ENCODE measurements at regions not wholly inside any gene's neighbourhood (a gene's known extent, or its start where the extent isn't known, plus 50 kb on each side); places are given as distances from the start of the nearest gene placed in this dataset.

DNA sequence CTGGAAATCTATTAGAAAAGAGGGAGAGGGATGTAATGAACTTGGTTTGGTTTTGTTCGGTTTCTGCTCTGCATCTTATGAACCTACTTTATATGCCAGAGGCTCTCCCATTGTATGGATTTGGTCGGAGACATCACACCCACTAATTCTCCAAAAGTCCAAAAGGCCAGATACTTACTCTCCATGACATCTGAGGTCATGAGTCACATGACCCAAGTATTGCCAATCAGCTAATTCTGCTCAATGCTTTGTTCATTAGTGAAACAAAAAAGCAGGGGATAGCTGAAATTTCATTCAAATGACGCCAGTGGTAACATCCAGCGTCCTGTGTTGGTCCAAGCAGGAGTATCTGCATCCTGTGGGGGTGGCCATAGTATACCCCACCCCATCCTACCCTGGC is 173.6 kb downstream of the TRIM33 start:
- Histone ChIP-seq H3K27ac (no peak overlapping the region), H3K27me3 (ENCODE audit: insufficient read depth, low read depth, severe bottlenecking) (no peaks in the 10 kb centered on the region), H3K4me3 (ENCODE audit: low read depth, low read length) (no peak overlapping the region), H3K9me3 (ENCODE audit: severe bottlenecking) (no peaks in the 10 kb centered on the region), H3K36me3 (no peaks in the 10 kb centered on the region)
- TF ChIP-seq, protein P1, sequence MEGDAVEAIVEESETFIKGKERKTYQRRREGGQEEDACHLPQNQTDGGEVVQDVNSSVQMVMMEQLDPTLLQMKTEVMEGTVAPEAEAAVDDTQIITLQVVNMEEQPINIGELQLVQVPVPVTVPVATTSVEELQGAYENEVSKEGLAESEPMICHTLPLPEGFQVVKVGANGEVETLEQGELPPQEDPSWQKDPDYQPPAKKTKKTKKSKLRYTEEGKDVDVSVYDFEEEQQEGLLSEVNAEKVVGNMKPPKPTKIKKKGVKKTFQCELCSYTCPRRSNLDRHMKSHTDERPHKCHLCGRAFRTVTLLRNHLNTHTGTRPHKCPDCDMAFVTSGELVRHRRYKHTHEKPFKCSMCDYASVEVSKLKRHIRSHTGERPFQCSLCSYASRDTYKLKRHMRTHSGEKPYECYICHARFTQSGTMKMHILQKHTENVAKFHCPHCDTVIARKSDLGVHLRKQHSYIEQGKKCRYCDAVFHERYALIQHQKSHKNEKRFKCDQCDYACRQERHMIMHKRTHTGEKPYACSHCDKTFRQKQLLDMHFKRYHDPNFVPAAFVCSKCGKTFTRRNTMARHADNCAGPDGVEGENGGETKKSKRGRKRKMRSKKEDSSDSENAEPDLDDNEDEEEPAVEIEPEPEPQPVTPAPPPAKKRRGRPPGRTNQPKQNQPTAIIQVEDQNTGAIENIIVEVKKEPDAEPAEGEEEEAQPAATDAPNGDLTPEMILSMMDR (IDR thresholded peaks at IDR 0.05; ENCODE audit: low read depth, low read length): no peak
- DNase-seq: no peak

DNA sequence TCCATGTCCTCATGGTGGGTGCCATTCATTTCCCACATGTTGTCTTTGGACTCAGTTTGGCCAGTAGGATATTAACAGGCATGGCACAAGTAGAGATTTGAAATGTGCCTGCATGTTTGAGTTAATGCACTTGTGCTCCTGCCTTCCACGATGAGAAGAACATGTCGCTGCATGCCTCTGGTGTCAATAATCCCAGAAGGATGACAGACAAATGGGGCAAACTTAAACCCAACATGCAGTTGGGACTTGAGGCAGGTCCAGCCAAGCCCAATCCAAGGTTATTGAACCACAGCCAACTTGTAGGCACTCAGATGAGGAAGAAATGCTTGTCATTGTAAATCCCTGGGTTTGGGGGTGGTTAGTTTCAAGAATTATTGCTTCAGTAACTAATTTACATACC is 174.6 kb downstream of the TRIM33 start:
- Histone ChIP-seq H3K36me3 (no peaks in the 10 kb centered on the region), H3K27ac (no peak overlapping the region), H3K27me3 (ENCODE audit: insufficient read depth, low read depth, severe bottlenecking) (no peaks in the 10 kb centered on the region), H3K4me3 (ENCODE audit: low read depth, low read length) (no peak overlapping the region), H3K9me3 (ENCODE audit: severe bottlenecking) (no peaks in the 10 kb centered on the region)
- TF ChIP-seq, protein P1 (IDR thresholded peaks at IDR 0.05; ENCODE audit: low read depth, low read length): no peak
- DNase-seq: no peak

DNA sequence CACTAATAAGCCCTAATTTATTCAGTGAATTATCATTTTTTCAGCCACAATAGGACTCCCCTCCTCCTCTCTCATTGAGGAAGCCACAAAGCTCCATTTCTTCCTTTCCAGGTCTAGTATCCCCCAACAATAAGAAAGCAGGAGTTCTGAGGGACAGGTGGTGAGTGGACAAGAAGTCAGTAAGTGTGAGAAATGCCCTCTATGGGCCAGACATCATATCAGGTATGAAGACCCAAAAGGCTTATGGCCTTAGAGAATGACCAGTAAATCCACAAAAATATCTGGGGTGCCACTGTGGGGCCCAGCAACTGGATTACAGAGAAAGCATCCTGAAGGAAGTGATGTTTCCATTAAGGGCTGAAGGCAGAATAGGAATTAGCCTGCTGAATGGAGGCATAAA is 175.7 kb downstream of the TRIM33 start:
- Histone ChIP-seq H3K9me3 (ENCODE audit: severe bottlenecking) (no peaks in the 10 kb centered on the region), H3K27ac (no peak overlapping the region), H3K27me3 (ENCODE audit: insufficient read depth, low read depth, severe bottlenecking) (no peaks in the 10 kb centered on the region), H3K4me3 (ENCODE audit: low read depth, low read length) (no peak overlapping the region), H3K36me3 (no peaks in the 10 kb centered on the region)
- TF ChIP-seq, protein P1 (IDR thresholded peaks at IDR 0.05; ENCODE audit: low read depth, low read length): 0 out of 2 replicates have a peak, but pooled peaks have one; percentile 2
- no peak for DNase-seq

DNA sequence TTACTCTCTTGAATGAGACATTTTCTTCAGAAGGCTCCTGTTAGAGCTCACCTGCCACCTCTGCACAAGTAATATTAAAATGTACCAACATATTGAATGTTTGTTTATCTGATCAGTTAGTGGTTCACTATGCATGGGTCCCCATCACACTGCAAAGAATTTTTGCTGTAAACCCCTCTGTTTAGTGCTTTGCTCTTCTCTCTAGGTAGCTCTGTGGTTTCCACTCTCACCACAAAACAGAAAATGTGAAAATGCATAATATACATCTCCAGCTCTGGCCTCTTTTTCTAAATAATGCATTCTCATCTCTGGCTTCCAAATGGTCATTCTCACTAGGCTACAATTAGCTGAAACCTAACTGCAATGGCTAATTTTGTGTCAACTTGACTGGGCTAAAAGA is 176.7 kb downstream of the TRIM33 start:
- TF ChIP-seq, protein P1 (IDR thresholded peaks at IDR 0.05; ENCODE audit: low read depth, low read length): no peak
- no peaks in the 10 kb centered on the region for H3K27me3 ChIP-seq (ENCODE audit: insufficient read depth, low read depth, severe bottlenecking)
- H3K4me3 ChIP-seq (ENCODE audit: low read depth, low read length): no peak overlapping the region
- H3K9me3 ChIP-seq (ENCODE audit: severe bottlenecking): no peaks in the 10 kb centered on the region
- no peak overlapping the region for H3K27ac ChIP-seq
- DNase-seq: no peak
- no peaks in the 10 kb centered on the region for H3K36me3 ChIP-seq

DNA sequence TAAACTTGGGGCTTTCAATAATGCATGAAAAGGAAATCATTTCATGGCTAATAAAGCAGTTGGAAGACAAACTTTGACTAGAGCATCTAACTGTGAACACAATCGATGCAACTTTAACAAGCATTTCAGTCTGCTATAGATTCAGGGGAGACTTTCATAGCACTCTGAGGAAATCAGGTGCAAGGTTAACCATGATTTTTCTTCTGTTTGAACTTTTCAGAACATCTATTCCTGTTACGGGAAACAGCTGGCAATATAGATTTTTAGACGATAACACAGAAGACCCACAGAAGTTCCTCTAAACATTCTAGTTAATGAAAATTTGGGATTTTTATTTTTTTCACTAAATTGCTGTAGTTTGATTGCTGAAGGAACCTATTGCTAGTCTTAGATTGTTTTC is 177.3 kb downstream of the TRIM33 start:
- Histone ChIP-seq H3K9me3 (ENCODE audit: severe bottlenecking) (no peaks in the 10 kb centered on the region), H3K36me3 (no peaks in the 10 kb centered on the region), H3K27ac (no peak overlapping the region), H3K4me3 (ENCODE audit: low read depth, low read length) (no peak overlapping the region), H3K27me3 (ENCODE audit: insufficient read depth, low read depth, severe bottlenecking) (no peaks in the 10 kb centered on the region)
- no peak for DNase-seq
- TF ChIP-seq, protein P1 (IDR thresholded peaks at IDR 0.05; ENCODE audit: low read depth, low read length): no peak

DNA sequence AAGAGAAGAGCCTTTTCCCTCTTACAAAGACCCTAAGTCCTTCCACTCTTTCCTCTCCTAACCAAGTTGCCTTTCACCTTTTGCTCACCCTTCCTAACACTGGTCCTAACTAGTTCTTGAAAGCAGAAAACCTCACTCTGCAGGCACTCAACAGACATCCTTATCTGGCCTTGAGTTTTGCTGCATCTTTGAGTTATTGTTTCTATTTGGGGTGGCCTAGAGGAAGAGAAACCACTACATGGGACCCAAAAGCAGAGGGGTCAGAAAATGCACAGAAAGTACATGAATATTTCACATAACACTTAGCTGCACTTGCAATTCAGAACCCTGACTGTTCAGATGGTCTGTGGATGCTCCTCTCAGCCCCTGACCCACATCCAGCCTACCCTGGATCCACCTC is 178.3 kb upstream of the SYT6 start:
- TF ChIP-seq, protein P1 (IDR thresholded peaks at IDR 0.05; ENCODE audit: low read depth, low read length): no peak
- H3K27me3 ChIP-seq (ENCODE audit: insufficient read depth, low read depth, severe bottlenecking): no peaks in the 10 kb centered on the region
- no peak overlapping the region for H3K4me3 ChIP-seq (ENCODE audit: low read depth, low read length)
- H3K9me3 ChIP-seq (ENCODE audit: severe bottlenecking): peaks cover 2% of the 10 kb centered on the region
- no peak overlapping the region for H3K27ac ChIP-seq
- DNase-seq: no peak
- H3K36me3 ChIP-seq: no peaks in the 10 kb centered on the region
